CD8-positive, alpha-beta memory T cell (primary cell): ENCODE measurements at regions not wholly inside any gene's neighbourhood (a gene's known extent, or its start where the extent isn't known, plus 50 kb on each side); places are given as distances from the start of the nearest gene placed in this dataset.

Experiments used
- CTCF ChIA-PET: fragments of 350-600 bp; sonication (Branson Sonifier 250); formaldehyde crosslinking; loops from one replicate; lab custom pipeline; 2021; ENCODE audit warnings: antibody characterized with exemption; lab: Charles Lee
- POLR2A ChIA-PET: fragments of 350-600 bp; sonication (Branson Sonifier 250); formaldehyde crosslinking; loops from one replicate; lab custom pipeline; 2021; ENCODE audit warnings: antibody characterized with exemption; lab: Charles Lee
- DNase-seq, 5 donors: peaks; one replicate each; pipeline versions ENCODE4 v3.0.0 to v3.0.0-alpha.2; 2020 to 2022; ENCODE audit warnings: mixed read lengths in 1 of 5
- H3K27ac ChIP-seq: one replicate; pipeline ENCODE4 v1.7.0; 2013; ENCODE audit warnings: low read depth, mild to moderate bottlenecking, low read length, moderate library complexity
- H3K27me3 ChIP-seq: 2 replicates; pipeline ENCODE4 v1.7.0; 2013; ENCODE audit warnings: low read length, mild to moderate bottlenecking; ENCODE audit not compliant: insufficient read depth, poor library complexity, severe bottlenecking
- H3K36me3 ChIP-seq: 2 replicates; pipeline ENCODE4 v1.7.0; 2013; ENCODE audit warnings: mild to moderate bottlenecking, low read length, moderate library complexity; ENCODE audit not compliant: insufficient read depth
- H3K4me1 ChIP-seq: 2 replicates; pipeline ENCODE4 v1.7.0; 2013; ENCODE audit warnings: mild to moderate bottlenecking, low read length, moderate library complexity; ENCODE audit not compliant: insufficient read depth
- H3K4me3 ChIP-seq: 2 replicates; pipeline ENCODE4 v1.7.0; 2013; ENCODE audit warnings: mild to moderate bottlenecking, low read length
- H3K9me3 ChIP-seq: 2 replicates; pipeline ENCODE4 v1.7.0; 2013; ENCODE audit warnings: mild to moderate bottlenecking, low read length
- H3K27ac Mint-ChIP-seq, 8 donors: one replicate each; pipeline ENCODE4 v1.8.0; 2020 to 2021; ENCODE audit warnings: mixed read lengths in 8 of 8, mild to moderate bottlenecking in 6 of 8, inconsistent platforms in 3 of 8, moderate library complexity in 3 of 8
- H3K27me3 Mint-ChIP-seq, 2 donors: one replicate each; pipeline ENCODE4 v1.8.0; 2020 to 2021; ENCODE audit warnings: mixed read lengths in 2 of 2, mild to moderate bottlenecking in 1 of 2, moderate library complexity in 1 of 2
- H3K36me3 Mint-ChIP-seq, 3 donors: one replicate each; pipeline ENCODE4 v1.8.0; 2020 to 2021; ENCODE audit warnings: mixed read lengths in 3 of 3, inconsistent platforms in 1 of 3, mild to moderate bottlenecking in 1 of 3
- H3K4me1 Mint-ChIP-seq, 3 donors: one replicate each; pipeline ENCODE4 v1.8.0; 2020 to 2021; ENCODE audit warnings: mixed read lengths in 3 of 3, inconsistent platforms in 1 of 3, mild to moderate bottlenecking in 1 of 3
- H3K4me3 Mint-ChIP-seq, 7 donors: one replicate each; pipeline ENCODE4 v1.8.0; 2020 to 2021; ENCODE audit warnings: mixed read lengths in 7 of 7, mild to moderate bottlenecking in 6 of 7, moderate library complexity in 4 of 7, inconsistent platforms in 2 of 7
- H3K9me3 Mint-ChIP-seq, 5 donors: one replicate each; pipeline ENCODE4 v1.8.0; 2020 to 2022; ENCODE audit warnings: mixed read lengths in 5 of 5, mild to moderate bottlenecking in 3 of 5, moderate library complexity in 2 of 5, inconsistent platforms in 1 of 5

DNA sequence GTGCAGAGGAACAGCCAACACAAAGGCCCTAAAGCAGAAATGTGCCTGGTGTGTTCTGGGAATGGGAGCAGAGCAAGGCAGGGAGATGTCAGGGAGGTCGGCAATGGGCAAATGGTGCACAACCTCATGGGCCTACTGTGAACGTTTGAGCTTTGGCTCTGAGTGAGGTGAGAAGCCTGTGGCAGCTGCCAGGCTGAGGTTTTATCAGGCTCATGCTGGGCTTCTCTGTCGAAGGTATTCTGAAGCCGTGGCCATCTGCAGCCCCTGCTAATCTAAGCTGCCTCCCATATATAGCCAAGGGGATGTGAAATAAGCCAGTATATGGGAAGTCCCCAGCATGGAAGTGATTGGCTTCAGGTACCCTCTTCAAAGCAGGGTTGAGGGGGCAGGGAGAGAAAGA, 193.3 kb downstream of the SLC4A3 start:
- CTCF ChIA-PET = no interaction called here
- Histone ChIP-seq H3K9me3 (no peaks in the 10 kb centered on the region), H3K4me1 (no peaks in the 10 kb centered on the region), H3K36me3 (no peaks in the 10 kb centered on the region), H3K4me3 (no peak overlapping the region), H3K27ac (no peak overlapping the region), H3K27me3 (no peaks in the 10 kb centered on the region)
- no peak overlapping the region for H3K4me3 Mint-ChIP-seq
- POLR2A ChIA-PET = no interaction called here
- no peaks in the 10 kb centered on the region for H3K36me3 Mint-ChIP-seq
- H3K4me1 Mint-ChIP-seq = no peaks in the 10 kb centered on the region
- H3K9me3 Mint-ChIP-seq = peaks cover 0 to 9% (median 6%) of the 10 kb centered on the region in 5 donors
- no peak for DNase-seq
- H3K27ac Mint-ChIP-seq = no peak overlapping the region
- peaks cover 5 to 35% of the 10 kb centered on the region in 2 donors for H3K27me3 Mint-ChIP-seq

GRCh38 chr2:219823574-219823973, 196.1 kb downstream of the SLC4A3 start:
- no peaks in the 10 kb centered on the region for H3K36me3 Mint-ChIP-seq
- POLR2A ChIA-PET = no interaction called here

DNA sequence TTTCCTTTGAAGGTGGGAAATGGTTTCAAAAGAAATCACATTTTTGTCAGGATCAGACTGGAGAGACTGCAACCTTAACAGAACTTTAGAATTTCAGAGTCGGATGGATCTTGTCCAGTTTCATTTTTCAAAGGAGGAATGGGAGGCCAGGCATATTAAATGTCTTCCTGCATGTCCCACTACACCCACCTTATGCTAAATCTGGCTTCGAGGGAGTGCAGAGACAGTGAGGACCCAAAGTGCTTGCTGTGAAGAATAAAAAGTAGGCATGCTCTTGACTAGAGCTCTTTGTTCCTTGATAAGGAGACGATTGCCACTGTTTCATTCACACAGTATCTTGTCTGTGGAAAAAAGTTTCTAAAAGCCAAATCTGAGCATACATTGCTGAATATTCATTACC, 197.6 kb downstream of the SLC4A3 start:
- Histone ChIP-seq H3K4me1 (no peaks in the 10 kb centered on the region), H3K27ac (no peak overlapping the region)
- POLR2A ChIA-PET = no interaction called here

More at GRCh38 chr2:219823574-219823973, 196.1 kb downstream of the SLC4A3 start:
- Histone ChIP-seq H3K4me3 (no peak overlapping the region), H3K27ac (no peak overlapping the region), H3K27me3 (no peaks in the 10 kb centered on the region), H3K36me3 (no peaks in the 10 kb centered on the region), H3K4me1 (no peaks in the 10 kb centered on the region), H3K9me3 (no peaks in the 10 kb centered on the region)
- no peak overlapping the region for H3K4me3 Mint-ChIP-seq
- H3K9me3 Mint-ChIP-seq = peaks cover 0 to 8% (median 4%) of the 10 kb centered on the region in 5 donors
- CTCF ChIA-PET = no interaction called here
- DNase-seq = no peak
- no peak overlapping the region for H3K27ac Mint-ChIP-seq
- H3K27me3 Mint-ChIP-seq = peaks cover 5 to 32% of the 10 kb centered on the region in 2 donors
- H3K4me1 Mint-ChIP-seq = no peaks in the 10 kb centered on the region

GRCh38 chr2:219828127-219828526, 200.7 kb downstream of the SLC4A3 start:
- CTCF ChIA-PET = no interaction called here
- Histone ChIP-seq H3K4me1 (no peaks in the 10 kb centered on the region), H3K9me3 (no peaks in the 10 kb centered on the region), H3K27ac (no peak overlapping the region), H3K4me3 (no peak overlapping the region), H3K27me3 (no peaks in the 10 kb centered on the region), H3K36me3 (no peaks in the 10 kb centered on the region)
- no peak for DNase-seq
- Mint-ChIP-seq H3K4me1 (no peaks in the 10 kb centered on the region), H3K36me3 (no peaks in the 10 kb centered on the region), H3K4me3 (no peak overlapping the region), H3K9me3 (peaks cover 0 to 7% (median 0%) of the 10 kb centered on the region in 5 donors), H3K27ac (no peak overlapping the region), H3K27me3 (peaks cover 2 to 7% of the 10 kb centered on the region in 2 donors)
- POLR2A ChIA-PET = no interaction called here

More for the DNA sequence above, 197.6 kb downstream of the SLC4A3 start:
- DNase-seq = no peak
- H3K9me3 ChIP-seq = no peaks in the 10 kb centered on the region
- no peak overlapping the region for H3K4me3 ChIP-seq
- Mint-ChIP-seq H3K4me3 (no peak overlapping the region), H3K27me3 (peaks cover 5 to 27% of the 10 kb centered on the region in 2 donors), H3K4me1 (no peaks in the 10 kb centered on the region), H3K36me3 (no peaks in the 10 kb centered on the region), H3K27ac (no peak overlapping the region), H3K9me3 (peaks cover 0 to 4% (median 2%) of the 10 kb centered on the region in 5 donors)
- CTCF ChIA-PET = interaction anchor here (0.7 kb wide), 1 partner anchor 83 kb away, joined by 3 read pairs; no protein-coding TSS in a partner anchor
- no peaks in the 10 kb centered on the region for H3K36me3 ChIP-seq
- H3K27me3 ChIP-seq = no peaks in the 10 kb centered on the region

DNA sequence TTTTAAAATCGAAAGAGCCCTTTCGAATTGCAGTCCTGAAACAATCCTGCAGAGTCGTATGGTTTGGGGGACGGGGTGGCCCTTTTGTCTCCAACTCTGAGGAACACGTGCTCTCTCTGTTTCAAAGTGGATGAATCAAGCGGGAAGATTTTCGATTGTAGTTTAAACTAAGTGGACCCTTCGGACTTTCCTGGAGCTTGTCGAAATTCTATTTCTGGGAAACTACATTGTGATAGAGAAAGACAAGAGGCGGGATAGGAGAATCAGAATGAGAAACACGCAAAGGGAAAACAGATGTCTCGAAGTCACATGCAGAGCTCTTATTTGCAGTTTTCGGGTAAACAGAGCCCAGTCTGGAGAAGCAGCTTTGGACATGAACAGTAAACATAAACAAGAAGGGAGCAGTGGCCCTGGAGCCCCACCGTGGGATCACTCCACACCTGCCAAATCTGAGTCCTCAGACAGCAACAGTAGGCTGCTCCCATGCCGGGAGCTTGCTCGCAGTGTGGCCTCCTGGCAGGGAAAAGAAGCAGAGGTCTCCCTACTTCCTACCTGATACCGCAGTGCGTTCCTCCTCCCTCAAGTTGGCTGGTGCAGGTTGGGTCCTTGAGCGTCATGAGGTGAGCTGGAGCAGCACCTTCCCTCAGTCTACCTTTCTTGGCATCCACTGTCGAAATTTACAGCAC, 202.4 kb downstream of the SLC4A3 start:
- Mint-ChIP-seq H3K4me1 (no peaks in the 10 kb centered on the region), H3K4me3 (no peak overlapping the region), H3K36me3 (no peaks in the 10 kb centered on the region), H3K27me3 (peaks cover 0 to 2% of the 10 kb centered on the region in 2 donors), H3K9me3 (peaks cover 0 to 7% (median 0%) of the 10 kb centered on the region in 5 donors), H3K27ac (no peak overlapping the region)
- ChIA-PET POLR2A (no interaction called here), CTCF (no interaction called here)
- no peaks in the 10 kb centered on the region for H3K4me1 ChIP-seq
- no peak overlapping the region for H3K27ac ChIP-seq
- peak in 1 of 5 donors; percentile 1 for DNase-seq
- no peaks in the 10 kb centered on the region for H3K9me3 ChIP-seq
- H3K4me3 ChIP-seq = no peak overlapping the region
- no peaks in the 10 kb centered on the region for H3K27me3 ChIP-seq
- no peaks in the 10 kb centered on the region for H3K36me3 ChIP-seq

DNA sequence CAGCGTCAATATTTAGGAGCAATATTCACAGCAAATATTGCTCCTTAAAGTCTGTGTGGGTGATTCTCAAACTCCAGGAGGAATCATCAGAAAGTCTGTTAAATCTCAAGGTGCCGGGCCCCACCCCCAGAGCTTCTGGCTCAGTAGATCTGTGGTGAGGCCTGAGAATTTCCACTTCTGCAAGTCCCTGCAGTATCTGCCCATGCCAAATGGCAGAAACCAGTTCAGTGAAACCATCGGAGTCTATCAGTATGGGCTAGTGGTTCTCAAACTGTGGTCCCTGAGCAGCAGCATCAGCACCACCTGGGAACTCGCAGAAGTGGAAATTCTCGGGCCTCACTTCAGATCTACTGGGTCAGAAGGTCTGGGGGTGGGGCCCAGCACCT, 202.9 kb downstream of the SLC4A3 start:
- H3K4me3 Mint-ChIP-seq = no peak overlapping the region
- CTCF ChIA-PET = no interaction called here
- H3K4me1 Mint-ChIP-seq = no peaks in the 10 kb centered on the region
- H3K4me3 ChIP-seq = no peak overlapping the region
- DNase-seq = no peak
- H3K9me3 Mint-ChIP-seq = peaks cover 0 to 7% (median 0%) of the 10 kb centered on the region in 5 donors
- no peaks in the 10 kb centered on the region for H3K4me1 ChIP-seq
- peaks cover 0 to 5% of the 10 kb centered on the region in 2 donors for H3K27me3 Mint-ChIP-seq
- H3K27me3 ChIP-seq = no peaks in the 10 kb centered on the region
- POLR2A ChIA-PET = no interaction called here
- no peaks in the 10 kb centered on the region for H3K36me3 ChIP-seq
- no peaks in the 10 kb centered on the region for H3K9me3 ChIP-seq
- H3K27ac Mint-ChIP-seq = no peak overlapping the region
- H3K27ac ChIP-seq = no peak overlapping the region
- no peaks in the 10 kb centered on the region for H3K36me3 Mint-ChIP-seq

DNA sequence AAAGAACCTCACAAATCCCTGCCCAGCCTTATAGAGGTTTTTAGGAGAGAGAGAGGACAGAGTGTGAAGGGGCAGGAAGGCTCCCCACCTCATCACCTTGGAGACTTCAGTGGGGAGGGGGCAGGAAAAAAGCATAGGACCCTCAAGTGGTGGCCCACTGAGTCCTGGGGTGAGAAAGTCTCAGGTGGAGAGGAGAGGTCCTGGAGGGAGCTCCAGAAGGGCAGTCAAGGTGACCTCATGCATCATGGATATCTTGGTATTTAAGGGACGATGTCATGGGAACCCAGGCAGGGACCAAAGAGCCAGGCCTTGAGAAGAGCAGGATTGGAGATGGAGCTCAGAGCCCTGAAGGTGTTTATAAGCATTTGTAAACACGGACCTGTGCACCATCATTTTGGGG, 204.5 kb downstream of the SLC4A3 start:
- Mint-ChIP-seq H3K27ac (no peak overlapping the region), H3K36me3 (no peaks in the 10 kb centered on the region), H3K27me3 (peaks cover 0 to 5% of the 10 kb centered on the region in 2 donors), H3K4me3 (no peak overlapping the region), H3K4me1 (no peaks in the 10 kb centered on the region), H3K9me3 (peaks cover 0 to 7% (median 0%) of the 10 kb centered on the region in 5 donors)
- Histone ChIP-seq H3K4me1 (no peaks in the 10 kb centered on the region), H3K9me3 (no peaks in the 10 kb centered on the region), H3K27ac (no peak overlapping the region), H3K36me3 (no peaks in the 10 kb centered on the region), H3K4me3 (no peak overlapping the region), H3K27me3 (no peaks in the 10 kb centered on the region)
- no peak for DNase-seq
- ChIA-PET POLR2A (no interaction called here), CTCF (no interaction called here)

- Mint-ChIP-seq H3K4me3 (no peak overlapping the region), H3K27ac (peak overlapping the region in 1 of 8 donors; percentile 29), H3K27me3 (peaks cover 0 to 7% of the 10 kb centered on the region in 2 donors), H3K9me3 (peaks cover 0 to 7% (median 0%) of the 10 kb centered on the region in 5 donors), H3K4me1 (no peaks in the 10 kb centered on the region), H3K36me3 (no peaks in the 10 kb centered on the region)
- no peak for DNase-seq
- ChIA-PET CTCF (no interaction called here), POLR2A (no interaction called here)
- Histone ChIP-seq H3K27me3 (no peaks in the 10 kb centered on the region), H3K27ac (no peak overlapping the region), H3K9me3 (no peaks in the 10 kb centered on the region), H3K4me1 (no peaks in the 10 kb centered on the region), H3K4me3 (no peak overlapping the region), H3K36me3 (no peaks in the 10 kb centered on the region)
Measured at GRCh38 chr2:219832904-219833303, 205.5 kb downstream of the SLC4A3 start.
